Mucosa of rectum (tissue), 2 donors: ENCODE measurements at regions not wholly inside any gene's neighbourhood (a gene's known extent, or its start where the extent isn't known, plus 50 kb on each side); places are given as distances from the start of the nearest gene placed in this dataset.

ENCODE experiments used
- H3K27ac ChIP-seq, 2 donors: one replicate each; pipeline ENCODE4 v1.7.0; 2013; ENCODE audit warnings: inconsistent platforms in 2 of 2, low read depth in 2 of 2, low read length in 2 of 2
- H3K27me3 ChIP-seq, 2 donors: one replicate each; pipeline ENCODE4 v1.7.0; 2013; ENCODE audit warnings: low read length in 2 of 2; ENCODE audit not compliant: control insufficient read depth in 2 of 2, insufficient read depth in 2 of 2
- H3K36me3 ChIP-seq, 2 donors: one replicate each; pipeline ENCODE4 v1.7.0; 2013; ENCODE audit warnings: low read length in 2 of 2; ENCODE audit not compliant: control insufficient read depth in 2 of 2, insufficient read depth in 2 of 2
- H3K4me1 ChIP-seq, 2 donors: one replicate each; pipeline ENCODE4 v1.7.0; 2013; ENCODE audit warnings: low read length in 2 of 2, mild to moderate bottlenecking in 1 of 2; ENCODE audit not compliant: control insufficient read depth in 2 of 2, insufficient read depth in 2 of 2
- H3K4me3 ChIP-seq, 2 donors: one replicate each; pipeline ENCODE4 v1.7.0; 2013; ENCODE audit warnings: low read length in 2 of 2
- H3K9ac ChIP-seq, 2 donors: one replicate each; pipeline ENCODE4 v1.7.0; 2013; ENCODE audit warnings: low read length in 2 of 2, low read depth in 1 of 2, mild to moderate bottlenecking in 1 of 2
- H3K9me3 ChIP-seq, 2 donors: one replicate each; pipeline ENCODE4 v1.7.0; 2013; ENCODE audit warnings: low read length in 2 of 2; ENCODE audit not compliant: control insufficient read depth in 2 of 2
- donor health status: healthy.
- donor health status: Normal muscosa, but diverticular disease.

DNA sequence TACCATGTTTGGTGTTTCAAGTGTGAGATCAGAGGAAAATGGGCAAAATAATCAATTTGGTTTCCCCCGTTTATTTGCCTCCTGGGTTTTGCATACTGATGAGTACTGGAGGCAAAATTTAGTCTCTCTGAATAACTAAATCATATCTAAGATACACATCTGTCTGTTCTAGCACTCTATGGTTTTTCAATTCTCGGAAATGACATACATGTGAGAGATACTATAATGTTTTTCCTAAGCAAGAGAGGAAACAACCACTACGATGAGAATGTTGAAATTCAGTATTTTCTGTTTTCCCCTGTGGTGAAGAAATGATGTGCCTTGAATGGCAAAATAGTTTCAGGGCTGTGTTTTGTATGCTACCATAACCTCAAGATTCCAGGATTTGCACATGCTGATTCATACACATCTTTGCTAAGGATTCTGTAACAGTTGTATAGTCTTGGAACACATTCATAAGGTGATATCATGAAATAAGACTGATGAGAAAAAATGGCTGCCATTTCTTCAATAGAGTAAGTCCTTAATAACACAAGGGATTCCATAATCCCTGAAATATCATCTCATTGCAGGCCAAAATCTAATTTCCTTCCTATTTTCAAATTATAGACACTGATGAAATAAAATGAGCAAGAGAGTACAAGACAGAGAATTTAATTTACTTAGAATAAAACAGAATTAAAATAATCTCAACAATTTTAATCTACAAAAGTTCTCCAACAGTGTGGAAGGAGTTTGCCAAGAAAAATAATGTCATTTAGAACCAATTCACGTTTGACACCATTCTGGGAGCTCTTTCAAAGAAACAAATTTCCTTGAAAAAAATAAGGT is 316.6 kb downstream of the FIGN start:
- no peaks in the 10 kb centered on the region for H3K36me3 ChIP-seq
- no peak overlapping the region for H3K27ac ChIP-seq
- H3K4me1 ChIP-seq = no peaks in the 10 kb centered on the region
- no peak overlapping the region for H3K9ac ChIP-seq
- H3K27me3 ChIP-seq = no peaks in the 10 kb centered on the region
- no peaks in the 10 kb centered on the region for H3K9me3 ChIP-seq
- H3K4me3 ChIP-seq = no peak overlapping the region

DNA sequence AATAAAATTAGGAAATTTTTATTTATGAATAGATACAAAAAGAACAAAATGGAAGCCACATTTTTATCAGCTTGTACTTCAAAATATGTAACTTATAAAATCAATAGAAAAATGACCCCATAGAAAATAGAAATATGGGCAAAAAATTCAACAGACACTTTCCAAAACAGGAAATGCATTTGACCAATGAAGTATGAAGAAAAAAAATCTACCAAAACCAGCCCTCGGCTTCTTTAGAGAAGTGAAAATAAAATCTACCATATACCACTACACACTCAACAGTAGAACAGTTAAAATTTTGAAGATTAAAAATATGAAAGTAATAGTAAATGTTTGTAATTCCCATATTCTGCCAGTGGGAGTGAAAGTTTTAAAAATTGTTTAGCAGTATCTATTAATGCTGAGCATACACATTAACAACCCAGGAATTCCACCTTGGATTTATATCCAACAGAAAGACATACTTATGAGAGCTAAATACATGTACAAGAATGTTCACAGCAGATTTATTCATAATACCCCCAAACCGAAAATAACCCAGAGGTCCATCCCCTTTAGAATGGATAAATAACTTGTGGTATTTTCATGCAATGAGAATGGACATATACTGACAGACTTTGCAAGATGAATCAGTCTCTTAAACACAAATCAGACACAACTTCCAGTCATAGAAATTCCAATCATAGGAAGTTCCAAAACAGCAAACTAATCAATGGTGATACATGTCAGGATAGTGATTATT is 318.0 kb downstream of the FIGN start:
- no peaks in the 10 kb centered on the region for H3K4me1 ChIP-seq
- H3K9me3 ChIP-seq = no peaks in the 10 kb centered on the region
- no peaks in the 10 kb centered on the region for H3K36me3 ChIP-seq
- H3K9ac ChIP-seq = no peak overlapping the region
- H3K4me3 ChIP-seq = no peak overlapping the region
- no peaks in the 10 kb centered on the region for H3K27me3 ChIP-seq
- H3K27ac ChIP-seq = no peak overlapping the region

DNA sequence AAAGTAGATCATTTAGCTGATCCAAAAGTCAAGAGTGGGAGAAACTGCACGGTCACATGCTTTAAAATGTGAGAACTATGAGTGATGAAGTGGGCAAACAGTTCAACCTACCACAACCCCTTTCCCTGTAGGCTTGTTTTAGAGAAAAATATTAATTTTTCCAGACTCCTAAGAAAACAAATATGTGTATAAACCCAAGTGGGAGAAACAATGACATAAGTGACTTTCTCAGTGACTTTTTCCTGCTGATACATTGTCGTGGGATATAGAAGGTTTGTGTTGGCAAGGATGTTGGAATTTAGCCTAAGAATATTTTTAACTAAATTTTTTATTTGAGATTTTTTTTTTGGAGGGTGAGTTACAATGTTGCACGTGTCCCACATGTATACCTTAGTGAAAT is 321.7 kb downstream of the FIGN start:
- Histone ChIP-seq H3K9ac (no peak overlapping the region), H3K9me3 (no peaks in the 10 kb centered on the region), H3K27ac (no peak overlapping the region), H3K4me3 (no peak overlapping the region), H3K27me3 (no peaks in the 10 kb centered on the region), H3K36me3 (no peaks in the 10 kb centered on the region), H3K4me1 (no peaks in the 10 kb centered on the region)

DNA sequence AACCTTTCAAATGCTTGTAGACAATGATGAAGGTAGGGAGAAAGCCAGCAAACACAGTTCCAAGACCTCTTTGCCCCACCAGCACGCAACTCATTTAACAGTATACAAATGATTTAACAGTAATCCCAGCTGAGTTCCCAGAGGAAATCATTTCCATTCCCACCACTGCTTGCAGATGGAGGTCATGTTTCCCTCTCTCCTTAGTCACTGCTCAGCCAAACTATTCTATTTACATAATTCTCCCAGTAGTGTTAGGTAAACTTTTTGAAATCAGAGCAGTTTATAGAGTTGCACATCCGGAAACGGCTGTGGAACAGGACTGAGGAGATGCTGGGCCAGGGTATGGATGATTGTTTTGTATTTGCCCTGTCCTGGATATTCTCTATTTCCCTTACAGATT is 328.5 kb downstream of the FIGN start:
- no peaks in the 10 kb centered on the region for H3K36me3 ChIP-seq
- H3K4me3 ChIP-seq = no peak overlapping the region
- no peaks in the 10 kb centered on the region for H3K27me3 ChIP-seq
- H3K4me1 ChIP-seq = no peaks in the 10 kb centered on the region
- no peak overlapping the region for H3K9ac ChIP-seq
- no peaks in the 10 kb centered on the region for H3K9me3 ChIP-seq
- H3K27ac ChIP-seq = no peak overlapping the region

DNA sequence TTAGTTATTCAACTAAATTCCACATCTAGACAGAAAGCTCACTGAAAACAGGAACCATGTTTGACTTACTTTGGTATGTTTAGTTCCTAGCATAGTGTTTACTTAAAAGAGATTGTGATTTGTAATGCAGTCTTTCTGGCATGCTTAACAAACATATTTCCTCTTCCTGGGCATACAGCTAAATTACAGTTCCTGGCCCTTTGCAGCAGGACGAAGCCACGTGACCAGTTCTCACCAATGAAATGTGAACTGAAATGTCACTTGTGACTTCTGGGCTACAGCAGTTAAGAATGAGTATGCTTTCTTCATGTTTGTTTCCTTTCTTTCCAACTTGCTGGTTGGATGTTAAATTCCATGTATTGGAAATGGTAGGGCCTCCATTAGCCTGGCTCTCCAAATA is 330.5 kb downstream of the FIGN start:
- Histone ChIP-seq H3K27ac (no peak overlapping the region), H3K9me3 (no peaks in the 10 kb centered on the region), H3K36me3 (no peaks in the 10 kb centered on the region), H3K9ac (no peak overlapping the region), H3K27me3 (no peaks in the 10 kb centered on the region), H3K4me1 (no peaks in the 10 kb centered on the region), H3K4me3 (no peak overlapping the region)

DNA sequence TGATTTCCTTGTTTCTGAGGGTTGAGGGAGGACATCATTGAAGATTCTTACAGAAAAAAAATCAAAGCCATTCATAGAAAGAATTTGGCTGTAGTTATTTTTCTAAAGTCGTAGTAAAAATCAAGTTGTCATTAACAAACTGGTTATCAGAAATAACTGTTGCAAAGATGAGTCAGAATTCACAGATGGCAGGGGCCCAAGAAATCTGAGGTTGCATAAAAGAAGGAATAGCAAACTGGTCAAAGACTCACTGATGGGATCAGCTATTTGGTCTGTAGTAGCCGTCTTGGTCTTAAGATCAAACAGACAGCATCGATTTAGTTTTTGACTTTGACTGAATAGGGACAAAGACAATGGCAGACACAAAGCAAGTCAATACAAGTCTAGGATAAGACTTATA is 334.3 kb downstream of the FIGN start:
- no peaks in the 10 kb centered on the region for H3K9me3 ChIP-seq
- H3K9ac ChIP-seq = no peak overlapping the region
- H3K27me3 ChIP-seq = no peaks in the 10 kb centered on the region
- no peak overlapping the region for H3K27ac ChIP-seq
- H3K4me1 ChIP-seq = no peaks in the 10 kb centered on the region
- H3K36me3 ChIP-seq = no peaks in the 10 kb centered on the region
- no peak overlapping the region for H3K4me3 ChIP-seq

DNA sequence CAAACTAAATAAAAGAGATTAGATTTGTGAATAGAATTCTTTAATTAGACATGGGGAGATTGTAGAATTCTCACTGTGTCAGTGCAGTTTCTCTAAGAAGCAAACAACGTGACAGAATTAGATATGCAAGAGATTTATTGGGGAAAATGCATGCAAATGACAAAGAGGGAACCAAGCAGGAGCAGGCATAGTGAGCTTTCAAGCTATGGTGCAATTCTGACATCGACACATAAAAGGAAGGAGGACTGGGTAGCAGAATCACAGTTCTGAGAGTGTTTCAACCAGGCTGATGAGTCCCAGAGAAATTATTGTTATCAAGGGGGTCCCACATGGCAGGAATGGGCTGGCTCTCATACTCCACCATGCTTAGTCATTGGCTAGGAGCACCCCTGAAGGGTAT is 338.4 kb downstream of the FIGN start:
- no peak overlapping the region for H3K9ac ChIP-seq
- H3K4me3 ChIP-seq = no peak overlapping the region
- H3K9me3 ChIP-seq = no peaks in the 10 kb centered on the region
- no peaks in the 10 kb centered on the region for H3K36me3 ChIP-seq
- H3K27me3 ChIP-seq = no peaks in the 10 kb centered on the region
- no peaks in the 10 kb centered on the region for H3K4me1 ChIP-seq
- H3K27ac ChIP-seq = no peak overlapping the region

DNA sequence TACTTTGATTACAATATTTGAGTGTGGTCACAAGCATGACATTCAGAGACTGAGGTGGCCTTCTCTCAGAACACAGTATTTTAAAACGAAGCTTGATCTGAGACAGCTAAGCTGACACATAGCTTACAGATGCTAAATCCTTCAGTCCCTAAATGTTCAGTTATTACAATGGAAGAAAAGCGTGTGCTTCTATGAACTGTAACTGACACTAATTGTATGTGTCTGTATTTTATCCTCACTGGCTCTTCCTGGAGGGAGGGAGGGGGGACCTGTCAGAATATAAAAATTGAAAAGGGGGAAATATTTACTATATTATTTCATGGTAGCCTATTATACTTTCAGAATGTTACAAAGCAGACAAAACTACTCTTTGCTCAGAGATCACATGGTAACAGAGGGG is 340.2 kb downstream of the FIGN start:
- no peak overlapping the region for H3K4me3 ChIP-seq
- H3K27ac ChIP-seq = no peak overlapping the region
- no peak overlapping the region for H3K9ac ChIP-seq
- H3K36me3 ChIP-seq = no peaks in the 10 kb centered on the region
- no peaks in the 10 kb centered on the region for H3K27me3 ChIP-seq
- H3K4me1 ChIP-seq = no peaks in the 10 kb centered on the region
- H3K9me3 ChIP-seq = no peaks in the 10 kb centered on the region

DNA sequence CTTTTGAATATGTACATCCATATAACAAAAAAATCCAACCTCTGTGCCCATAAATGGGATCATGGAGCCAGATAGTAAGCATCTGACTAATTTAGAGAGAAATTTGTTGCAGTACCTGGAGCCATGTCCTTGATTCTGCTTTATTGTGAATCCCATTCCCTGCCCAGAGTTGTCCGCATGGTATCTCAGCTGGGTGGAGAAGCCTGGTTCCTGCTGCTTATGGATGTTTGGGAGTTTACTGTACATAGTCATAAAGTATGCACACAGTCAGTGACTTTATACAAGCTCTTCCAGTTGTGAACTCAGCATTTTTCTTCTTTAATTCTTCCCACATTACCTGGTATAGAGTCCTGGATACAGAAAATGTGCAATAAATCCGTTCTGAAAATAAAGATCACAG is 346.0 kb downstream of the FIGN start:
- Histone ChIP-seq H3K9ac (no peak overlapping the region), H3K27me3 (no peaks in the 10 kb centered on the region)

DNA sequence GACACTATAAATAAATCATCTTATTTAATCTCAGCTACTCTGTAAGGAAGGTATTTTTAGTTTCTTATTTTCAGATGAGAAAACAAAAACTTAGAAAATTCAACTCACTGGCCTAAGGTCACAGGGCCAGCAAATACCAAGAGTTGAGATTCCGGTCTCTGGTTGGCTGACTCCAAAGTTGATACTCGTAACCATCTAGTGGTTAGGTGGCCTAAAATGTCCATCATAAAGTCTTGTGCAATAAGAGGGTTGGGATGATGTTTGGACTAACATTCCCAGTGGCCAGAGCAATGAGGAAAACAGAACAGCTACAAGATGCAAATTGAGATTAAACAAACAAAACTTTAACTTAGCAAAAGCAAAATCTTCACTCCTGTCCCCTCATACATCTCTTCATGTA is 360.3 kb downstream of the FIGN start:
- H3K4me1 ChIP-seq = no peaks in the 10 kb centered on the region
- H3K9ac ChIP-seq = no peak overlapping the region
- no peak overlapping the region for H3K4me3 ChIP-seq
- H3K27me3 ChIP-seq = no peaks in the 10 kb centered on the region
- H3K27ac ChIP-seq = no peak overlapping the region
- H3K36me3 ChIP-seq = no peaks in the 10 kb centered on the region
- H3K9me3 ChIP-seq = no peaks in the 10 kb centered on the region

More for the DNA sequence above, 346.0 kb downstream of the FIGN start:
- no peaks in the 10 kb centered on the region for H3K9me3 ChIP-seq
- H3K4me3 ChIP-seq = no peak overlapping the region
- H3K36me3 ChIP-seq = no peaks in the 10 kb centered on the region
- no peaks in the 10 kb centered on the region for H3K4me1 ChIP-seq
- H3K27ac ChIP-seq = no peak overlapping the region
